ENCODE measurements at regions not wholly inside any gene's neighbourhood (a gene's known extent, or its start where the extent isn't known, plus 50 kb on each side); places are given as distances from the start of the nearest gene placed in this dataset.

- DNase-seq (no peak), ATAC-seq (no peak)
- Histone ChIP-seq H3K9me3 (no peaks in the 10 kb centered on the region), H3K36me3 (peaks cover 0 to 79% (median 32%) of the 10 kb centered on the region in 9 donors), H3K27ac (peak overlapping the region in 1 of 10 donors; percentile 36), H3K4me1 (peaks cover 5 to 46% (median 21%) of the 10 kb centered on the region in 9 donors), H3K27me3 (no peaks in the 10 kb centered on the region), H3K4me3 (no peak overlapping the region)
- TF ChIP-seq CTCF (IDR thresholded peaks at IDR 0.05): no peak
- intact Hi-C loops (cut with DNase I): no loop called here
- WGBS, 2 donors: 90 to 91% methylated on average over 19 of the region's 19 CpGs
Measured at GRCh38 chr12:124481772-124482566, 85.4 kb downstream of the NCOR2 start.

GRCh38 chr12:124481257-124481750, 86.1 kb downstream of the NCOR2 start:
- intact Hi-C loops (cut with DNase I): no loop called here
- TF ChIP-seq CTCF (IDR thresholded peaks at IDR 0.05): no peak
- H3K36me3 ChIP-seq: peaks cover 0 to 82% (median 33%) of the 10 kb centered on the region in 9 donors
- DNase-seq: peak in 1 of 2 donors; percentile 18
- H3K27ac ChIP-seq: peak overlapping the region in 2 of 10 donors; percentile 5 to 36
- ATAC-seq: peak in 2 of 8 donors; percentile 1 to 2
- no peaks in the 10 kb centered on the region for H3K9me3 ChIP-seq
- peaks cover 5 to 40% (median 21%) of the 10 kb centered on the region in 9 donors for H3K4me1 ChIP-seq
- 73 to 75% methylated on average over 17 of the region's 17 CpGs for WGBS, 2 donors
- no peaks in the 10 kb centered on the region for H3K27me3 ChIP-seq
- no peak overlapping the region for H3K4me3 ChIP-seq

- H3K9me3 ChIP-seq: no peaks in the 10 kb centered on the region
- H3K4me3 ChIP-seq: no peak overlapping the region
- peak in 1 of 2 donors; percentile 64 for DNase-seq
- intact Hi-C loops (cut with DNase I): no loop called here
- peak in 7 of 8 donors; percentile 18 to 41 (median 23) for ATAC-seq
- H3K27ac ChIP-seq: peak overlapping the region in 8 of 10 donors; percentile 14 to 80 (median 47)
- H3K4me1 ChIP-seq: peaks cover 5 to 44% (median 21%) of the 10 kb centered on the region in 9 donors
- peaks cover 0 to 82% (median 37%) of the 10 kb centered on the region in 9 donors for H3K36me3 ChIP-seq
- WGBS, 2 donors: 31 to 35% methylated on average over 15 of the region's 15 CpGs
- TF ChIP-seq CTCF (IDR thresholded peaks at IDR 0.05): peak in 1 of 9 donors; percentile 6
- H3K27me3 ChIP-seq: no peaks in the 10 kb centered on the region
Measured at GRCh38 chr12:124480469-124481256, 86.7 kb downstream of the NCOR2 start.

Data from heart right ventricle (tissue), 16 donors.